ENCODE measurements at regions not wholly inside any gene's neighbourhood (a gene's known extent, or its start where the extent isn't known, plus 50 kb on each side); places are given as distances from the start of the nearest gene placed in this dataset.
"Not testable (repeated sequence)": the region's sequence is repeated elsewhere in the genome, so short reads cannot be mapped to it uniquely, and the experiment has no call there.

DNA sequence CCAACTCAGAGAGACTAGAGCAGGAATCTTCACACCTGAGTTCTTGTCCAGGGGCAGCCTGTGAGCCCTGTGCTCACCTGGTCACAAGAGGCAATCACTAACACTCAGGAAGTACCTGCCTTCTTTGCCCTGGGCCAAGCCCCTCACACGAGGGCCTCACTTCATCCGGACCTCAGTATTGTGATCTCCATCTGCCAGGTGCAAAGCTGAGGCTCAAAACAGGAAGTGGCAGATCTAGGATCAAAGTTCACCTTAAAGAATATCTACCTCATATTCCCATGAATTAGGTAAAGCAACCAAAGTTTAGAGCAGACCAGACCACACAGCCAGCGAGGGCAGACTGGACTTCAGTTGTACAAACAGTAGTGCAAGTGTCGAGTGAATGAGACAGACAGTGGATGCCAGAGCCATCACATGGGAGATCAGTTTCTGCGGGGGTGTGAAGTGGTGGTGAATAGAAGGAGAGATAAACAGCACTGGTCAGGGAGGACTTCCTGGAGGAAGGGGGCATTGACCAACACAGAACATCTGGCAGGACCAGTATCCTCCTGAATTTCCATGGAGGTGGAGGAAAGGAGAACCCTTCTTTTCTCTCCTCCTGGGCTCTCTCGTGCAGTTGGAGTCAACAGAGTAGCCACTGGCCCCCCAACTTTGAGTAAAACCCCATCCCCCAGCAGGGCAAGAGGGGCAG lies 116.6 kb upstream of the ZBTB40 start:
- Histone ChIP-seq H2AFZ (ENCODE audit: low read depth) (no peak overlapping the region), H3K4me2 (no peak overlapping the region), H3K4me3 (IDR thresholded peaks at IDR 0.05; ENCODE audit: insufficient read depth, low read depth, low read length) (no peak overlapping the region), H3K79me2 (ENCODE audit: insufficient read depth, low read depth) (no peaks in the 10 kb centered on the region), H3K27me3 (ENCODE audit: insufficient read depth, low read depth) (peaks cover 37% of the 10 kb centered on the region; the same call in 1 of the 2 replicates), H3K4me1 (ENCODE audit: low read depth, poor library complexity, severe bottlenecking) (no peaks in the 10 kb centered on the region), H3K36me3 (ENCODE audit: insufficient read depth) (no peaks in the 10 kb centered on the region), H3K27ac (no peak overlapping the region), H4K20me1 (ENCODE audit: insufficient read depth) (no peaks in the 10 kb centered on the region), H3K9ac (no peak overlapping the region)
- TF ChIP-seq CTCF (conservative IDR thresholded peaks at IDR 0.05; ENCODE audit: low read depth, low read length), result no peak

- H3K79me2 ChIP-seq (ENCODE audit: insufficient read depth, low read depth); H3K27ac ChIP-seq; H3K4me2 ChIP-seq; H2AFZ ChIP-seq (ENCODE audit: low read depth); H3K4me3 ChIP-seq (IDR thresholded peaks at IDR 0.05; ENCODE audit: insufficient read depth, low read depth, low read length); H4K20me1 ChIP-seq (ENCODE audit: insufficient read depth); H3K4me1 ChIP-seq (ENCODE audit: low read depth, poor library complexity, severe bottlenecking); H3K9ac ChIP-seq; H3K36me3 ChIP-seq (ENCODE audit: insufficient read depth): not testable (repeated sequence)
- peaks cover 36% of the 10 kb centered on the region; the same call in 1 of the 2 replicates for H3K27me3 ChIP-seq (ENCODE audit: insufficient read depth, low read depth)
Measured at GRCh38 chr1:22336274-22336673, 115.4 kb upstream of the ZBTB40 start.

GRCh38 chr1:22336696-22337545 lies 114.7 kb upstream of the ZBTB40 start:
- H3K27ac ChIP-seq; H4K20me1 ChIP-seq (ENCODE audit: insufficient read depth); H3K4me1 ChIP-seq (ENCODE audit: low read depth, poor library complexity, severe bottlenecking); H3K4me2 ChIP-seq; H3K4me3 ChIP-seq (IDR thresholded peaks at IDR 0.05; ENCODE audit: insufficient read depth, low read depth, low read length); H2AFZ ChIP-seq (ENCODE audit: low read depth); H3K79me2 ChIP-seq (ENCODE audit: insufficient read depth, low read depth); H3K9ac ChIP-seq; H3K36me3 ChIP-seq (ENCODE audit: insufficient read depth): not testable (repeated sequence)
- H3K27me3 ChIP-seq (ENCODE audit: insufficient read depth, low read depth), result peaks cover 40% of the 10 kb centered on the region; the same call in 1 of the 2 replicates

DNA sequence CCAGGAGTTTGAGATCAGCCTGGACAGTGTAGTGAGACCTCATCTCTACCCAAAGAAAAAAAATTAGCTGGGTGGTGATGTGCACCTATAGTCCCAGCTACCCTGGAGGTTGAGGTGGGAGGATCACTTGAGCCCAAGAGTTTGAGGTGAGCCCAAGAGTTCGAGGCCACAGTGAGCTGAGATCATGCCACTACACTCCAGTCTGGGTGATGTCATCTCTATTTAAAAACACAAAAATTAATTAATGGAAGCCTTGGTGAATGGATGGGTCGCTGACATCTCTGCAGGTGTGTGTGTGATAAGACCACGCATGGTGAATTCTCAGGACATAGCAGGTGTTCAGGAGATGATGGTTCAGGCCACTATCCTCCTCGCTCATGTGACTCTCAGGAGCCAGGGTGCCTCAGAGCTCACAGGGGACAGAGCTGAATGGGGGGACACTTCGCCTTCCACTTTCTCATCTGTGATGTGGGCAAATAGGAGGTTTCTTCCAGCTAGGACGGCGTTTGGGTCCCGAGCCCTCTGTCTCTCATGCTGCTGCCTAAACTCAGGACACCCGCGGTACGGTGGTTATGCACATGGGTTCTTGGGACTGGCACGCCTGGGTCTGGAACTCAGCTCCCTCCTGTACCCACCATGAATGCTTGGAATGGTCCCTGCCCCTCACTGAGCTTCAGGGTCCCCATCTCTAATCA lies 113.4 kb upstream of the ZBTB40 start:
- Histone ChIP-seq H3K9ac (no peak overlapping the region), H3K27me3 (ENCODE audit: insufficient read depth, low read depth) (peaks cover 44% of the 10 kb centered on the region; the same call in 1 of the 2 replicates), H3K79me2 (ENCODE audit: insufficient read depth, low read depth) (no peaks in the 10 kb centered on the region), H3K36me3 (ENCODE audit: insufficient read depth) (no peaks in the 10 kb centered on the region), H4K20me1 (ENCODE audit: insufficient read depth) (no peaks in the 10 kb centered on the region), H3K27ac (no peak overlapping the region), H3K4me3 (IDR thresholded peaks at IDR 0.05; ENCODE audit: insufficient read depth, low read depth, low read length) (no peak overlapping the region), H2AFZ (ENCODE audit: low read depth) (no peak overlapping the region), H3K4me1 (ENCODE audit: low read depth, poor library complexity, severe bottlenecking) (no peaks in the 10 kb centered on the region), H3K4me2 (no peak overlapping the region)
- no peak for TF ChIP-seq CTCF (conservative IDR thresholded peaks at IDR 0.05; ENCODE audit: low read depth, low read length)

GRCh38 chr1:22339237-22339636 lies 112.4 kb upstream of the ZBTB40 start:
- Histone ChIP-seq H3K36me3 (ENCODE audit: insufficient read depth) (no peaks in the 10 kb centered on the region), H3K4me3 (IDR thresholded peaks at IDR 0.05; ENCODE audit: insufficient read depth, low read depth, low read length) (no peak overlapping the region), H3K4me1 (ENCODE audit: low read depth, poor library complexity, severe bottlenecking) (no peaks in the 10 kb centered on the region), H3K79me2 (ENCODE audit: insufficient read depth, low read depth) (no peaks in the 10 kb centered on the region), H3K9ac (no peak overlapping the region), H4K20me1 (ENCODE audit: insufficient read depth) (no peaks in the 10 kb centered on the region), H3K27ac (no peak overlapping the region), H3K4me2 (no peak overlapping the region), H3K27me3 (ENCODE audit: insufficient read depth, low read depth) (peaks cover 53% of the 10 kb centered on the region; the same call in 1 of the 2 replicates), H2AFZ (ENCODE audit: low read depth) (no peak overlapping the region)
- TF ChIP-seq CTCF (conservative IDR thresholded peaks at IDR 0.05; ENCODE audit: low read depth, low read length), result no peak

All from KMS-11 (cell line).